ENCODE measurements at regions not wholly inside any gene's neighbourhood (a gene's known extent, or its start where the extent isn't known, plus 50 kb on each side); places are given as distances from the start of the nearest gene placed in this dataset.
"Not testable (repeated sequence)": the region's sequence is repeated elsewhere in the genome, so short reads cannot be mapped to it uniquely, and the experiment has no call there.

DNA sequence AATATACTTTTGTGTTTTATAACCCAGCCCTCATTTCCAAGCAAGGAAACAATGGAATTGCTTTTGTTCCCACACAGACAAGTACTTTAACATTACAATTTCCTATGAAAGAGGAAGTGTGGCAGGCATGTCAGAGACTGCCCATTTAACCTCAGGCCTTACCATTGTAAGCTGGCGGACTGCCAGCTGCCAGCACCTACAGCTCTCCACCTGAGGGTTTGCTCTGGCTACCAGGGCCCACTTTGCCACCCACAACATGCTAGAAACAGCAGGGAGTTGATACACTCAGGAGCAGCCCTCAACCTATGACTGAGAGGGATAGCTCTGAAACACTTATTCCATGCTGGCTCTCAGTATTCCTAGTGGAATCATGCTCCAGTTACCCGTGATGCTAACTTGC lies 152.3 kb upstream of the PRDX4 start:
- ChIA-PET POLR2A (ENCODE audit: low non-redundant PET) (no interaction called here), CTCF (interaction anchor here (0.7 kb wide), 1 partner anchor 232 kb away, joined by 4 read pairs; no protein-coding TSS in a partner anchor)
- no peak for TF ChIP-seq CTCF (conservative IDR thresholded peaks at IDR 0.05; ENCODE audit: low read depth)
- peak; percentile 1 for DNase-seq (ENCODE audit: low spot score)
- no peak overlapping the region for H3K27ac ChIP-seq

DNA sequence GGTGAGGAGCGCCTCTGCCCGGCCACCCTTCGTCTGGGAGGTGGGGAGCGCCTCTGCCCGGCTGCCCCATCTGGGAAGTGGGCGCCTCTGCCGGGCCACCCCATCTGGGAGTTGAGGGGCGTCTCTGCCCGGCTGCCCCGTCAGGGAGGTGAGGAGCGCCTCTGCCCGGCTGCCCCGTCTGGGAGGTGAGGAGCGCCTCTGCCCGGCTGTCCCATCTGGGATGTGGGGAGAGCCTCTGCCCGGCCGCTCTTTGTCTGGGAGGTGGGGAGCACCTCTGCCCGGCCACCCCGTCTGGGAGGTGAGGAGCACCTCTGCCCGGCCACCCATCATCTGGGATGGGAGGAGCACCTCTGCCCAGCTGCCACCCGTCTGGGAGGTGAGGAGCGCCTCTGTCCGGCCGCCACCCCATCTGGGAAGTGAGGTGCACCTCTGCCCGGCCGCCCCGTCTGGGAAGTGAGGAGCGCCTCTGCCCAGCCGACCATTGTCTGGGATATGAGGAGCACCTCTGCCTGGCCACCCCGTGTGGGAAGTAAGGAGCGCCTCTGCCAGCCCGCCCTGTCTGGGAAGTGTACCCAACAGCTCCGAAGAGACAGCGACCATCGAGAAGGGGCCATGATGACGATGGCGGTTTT lies 144.2 kb upstream of the PRDX4 start:
- POLR2A ChIA-PET (ENCODE audit: low non-redundant PET); H3K27ac ChIP-seq; CTCF ChIA-PET: not testable (repeated sequence)

GRCh38 chrX:23524467-23524866 lies 142.8 kb upstream of the PRDX4 start:
- ChIA-PET POLR2A (ENCODE audit: low non-redundant PET) (no interaction called here), CTCF (no interaction called here)
- H3K27ac ChIP-seq = no peak overlapping the region
- no peak for DNase-seq (ENCODE audit: low spot score)
- no peak for TF ChIP-seq CTCF (conservative IDR thresholded peaks at IDR 0.05; ENCODE audit: low read depth)

More for the DNA sequence above, 144.2 kb upstream of the PRDX4 start:
- DNase-seq (ENCODE audit: low spot score) = not testable (repeated sequence)

DNA sequence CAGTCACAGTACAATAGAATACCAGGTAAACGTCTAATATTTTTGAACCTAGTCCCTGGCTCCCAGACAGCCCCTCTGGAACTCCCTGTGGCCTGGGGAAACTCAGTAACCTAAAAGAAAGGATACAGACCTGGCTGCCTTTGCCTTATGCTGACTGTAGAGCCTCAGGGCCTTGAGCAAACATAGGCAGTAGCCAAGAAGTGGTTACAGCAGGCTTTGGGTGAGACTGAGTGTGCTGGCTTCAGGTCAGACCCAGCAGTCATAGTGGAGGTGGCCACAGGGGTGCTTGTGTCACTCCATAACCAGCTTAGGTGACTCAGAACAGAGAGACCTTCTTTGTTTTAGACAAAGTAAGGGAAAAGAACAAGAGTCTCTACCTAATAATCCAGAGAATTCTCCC lies 141.8 kb upstream of the PRDX4 start:
- ChIA-PET CTCF (interaction anchor here (0.6 kb wide), 1 partner anchor 1390 kb away, joined by 3 read pairs; no protein-coding TSS in a partner anchor), POLR2A (ENCODE audit: low non-redundant PET) (no interaction called here)
- TF ChIP-seq CTCF (conservative IDR thresholded peaks at IDR 0.05; ENCODE audit: low read depth) = no peak

GRCh38 chrX:23540532-23540931 lies 126.8 kb upstream of the PRDX4 start:
- CTCF ChIA-PET = no interaction called here
- no peak for TF ChIP-seq CTCF (conservative IDR thresholded peaks at IDR 0.05; ENCODE audit: low read depth)
- POLR2A ChIA-PET (ENCODE audit: low non-redundant PET) = no interaction called here
- no peak overlapping the region for H3K27ac ChIP-seq
- DNase-seq (ENCODE audit: low spot score) = no peak

More for the DNA sequence above, 141.8 kb upstream of the PRDX4 start:
- H3K27ac ChIP-seq = no peak overlapping the region
- DNase-seq (ENCODE audit: low spot score) = no peak

DNA sequence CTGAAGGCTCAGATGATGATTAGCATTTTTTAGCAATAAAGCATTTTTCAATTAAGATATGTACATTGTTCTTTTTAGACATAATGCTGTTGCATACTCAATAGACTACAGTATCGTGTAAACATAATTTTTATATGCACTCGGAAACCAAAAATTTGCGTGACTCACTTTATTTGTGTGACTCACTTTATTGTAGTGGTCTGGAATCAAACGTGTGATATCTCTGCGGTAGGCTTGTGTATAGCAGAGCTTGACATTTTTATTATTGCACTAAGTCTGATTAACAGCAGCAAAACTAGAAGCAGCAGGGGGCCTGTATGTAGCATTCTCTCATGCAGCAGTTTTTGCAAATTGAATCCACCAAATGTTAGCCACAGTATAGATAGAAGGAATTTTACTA lies 119.1 kb upstream of the PRDX4 start:
- POLR2A ChIA-PET (ENCODE audit: low non-redundant PET) = no interaction called here
- CTCF ChIA-PET = no interaction called here
- DNase-seq (ENCODE audit: low spot score) = no peak
- H3K27ac ChIP-seq = no peak overlapping the region
- TF ChIP-seq CTCF (conservative IDR thresholded peaks at IDR 0.05; ENCODE audit: low read depth) = no peak

GRCh38 chrX:23552303-23552702 lies 115.0 kb upstream of the PRDX4 start:
- DNase-seq (ENCODE audit: low spot score) = no peak
- H3K27ac ChIP-seq = no peak overlapping the region
- CTCF ChIA-PET = no interaction called here
- no peak for TF ChIP-seq CTCF (conservative IDR thresholded peaks at IDR 0.05; ENCODE audit: low read depth)
- POLR2A ChIA-PET (ENCODE audit: low non-redundant PET) = no interaction called here
